HG03108 (cell line): ENCODE measurements at regions not wholly inside any gene's neighbourhood (a gene's known extent, or its start where the extent isn't known, plus 50 kb on each side); places are given as distances from the start of the nearest gene placed in this dataset.
"Not testable (repeated sequence)": the region's sequence is repeated elsewhere in the genome, so short reads cannot be mapped to it uniquely, and the experiment has no call there.

Experiments
- ATAC-seq: cut with Tn5 transposase; IDR thresholded peaks from one replicate; pipeline ENCODE4 v1.9.1; 2021; ENCODE audit warnings: moderate library complexity; ENCODE audit not compliant: unreplicated experiment

DNA sequence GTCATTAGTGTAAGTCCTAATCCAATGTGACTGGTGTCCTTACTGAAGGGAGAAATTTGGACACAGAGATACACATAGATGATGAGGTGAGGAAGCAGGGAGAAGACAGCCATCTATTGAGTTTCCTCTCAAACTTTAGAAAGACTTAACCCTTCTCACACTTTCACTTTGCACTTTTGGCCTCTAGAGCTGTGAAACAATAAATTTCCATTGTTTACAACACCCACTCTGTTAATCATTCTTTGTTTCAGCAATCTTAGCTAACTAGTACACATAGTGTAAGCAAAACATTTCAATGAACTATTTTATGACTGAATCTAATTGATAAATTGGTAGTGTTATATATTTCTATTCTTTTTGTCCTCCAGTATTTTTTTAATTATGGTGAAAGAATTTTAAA lies 1092.8 kb upstream of the POT1 start:
- ATAC-seq: no peak

DNA sequence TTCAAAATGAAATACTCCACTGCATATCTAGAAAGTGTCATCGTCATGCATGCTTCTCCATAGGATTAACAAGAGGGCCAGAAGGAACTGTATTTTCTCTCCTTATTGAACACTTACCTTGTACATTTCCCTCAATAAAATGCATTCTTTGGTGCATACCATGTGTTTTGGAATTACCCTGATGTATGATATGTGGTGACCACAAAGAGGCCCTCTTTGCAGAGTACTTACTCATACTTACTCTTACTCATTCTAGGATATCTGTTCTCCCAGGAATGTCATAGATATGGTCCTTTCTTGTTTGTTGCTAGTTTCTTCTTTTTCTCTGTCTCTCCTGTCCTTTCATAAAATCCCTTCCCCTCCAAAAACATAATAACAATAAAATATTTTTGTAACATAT lies 1087.1 kb upstream of the POT1 start:
- no peak for ATAC-seq

DNA sequence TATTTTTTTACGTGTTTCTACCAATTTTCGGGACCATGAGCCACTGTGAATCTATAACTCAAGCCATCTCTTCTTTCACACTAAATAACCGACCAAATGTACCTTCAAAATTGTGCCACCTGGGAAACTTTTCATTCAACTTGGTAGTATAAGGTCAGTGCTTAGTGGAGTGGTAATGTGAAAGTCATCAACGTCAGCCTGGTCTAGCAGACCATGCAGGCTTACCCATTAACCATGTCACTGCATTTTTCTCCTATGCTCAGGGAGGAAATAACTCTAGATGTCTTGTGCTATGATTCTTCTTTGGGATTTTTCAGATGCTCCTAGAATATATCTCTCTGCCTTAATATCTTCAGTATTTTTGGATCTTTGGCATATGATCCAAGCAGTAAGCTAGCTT lies 1075.4 kb upstream of the POT1 start:
- no peak for ATAC-seq

DNA sequence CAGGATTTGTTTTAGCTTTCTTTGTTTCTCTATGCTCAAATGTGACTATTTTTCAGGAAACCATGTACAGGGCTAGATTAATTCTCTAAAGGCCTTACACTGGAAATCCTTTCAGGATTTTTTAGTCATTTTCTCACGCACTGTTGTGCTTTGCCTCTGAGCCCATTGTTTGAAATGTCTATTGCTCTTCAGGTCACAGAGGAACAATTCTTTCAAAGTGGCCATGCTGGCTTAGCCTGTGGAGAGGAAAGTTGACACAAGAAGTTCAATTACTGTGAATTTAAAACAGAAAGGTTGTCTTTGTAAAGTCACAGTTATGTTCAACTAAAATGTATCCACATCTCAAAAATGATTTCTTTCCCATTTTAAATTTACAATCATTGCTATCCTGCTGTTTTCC lies 1071.7 kb upstream of the POT1 start:
- no peak for ATAC-seq

DNA sequence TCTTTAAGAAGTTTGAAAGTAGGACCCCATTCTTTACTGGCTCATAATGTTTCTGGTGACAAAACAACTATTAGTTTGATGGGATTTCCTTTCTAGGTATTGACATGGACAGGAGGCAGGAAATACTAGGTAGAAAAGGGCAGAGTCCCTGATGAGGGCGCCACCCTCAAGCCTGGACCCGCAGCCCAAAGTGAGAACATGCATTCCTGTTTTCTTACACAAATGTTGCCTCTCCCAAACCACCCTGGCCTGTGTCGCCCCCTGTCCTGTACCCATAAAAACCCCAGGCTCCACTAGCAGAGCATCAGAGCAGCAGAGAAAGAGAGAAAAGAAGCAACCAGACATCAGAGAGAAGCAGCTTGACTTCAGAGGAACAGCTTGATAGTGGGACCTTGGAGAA lies 1055.2 kb upstream of the POT1 start:
- ATAC-seq: no peak

DNA sequence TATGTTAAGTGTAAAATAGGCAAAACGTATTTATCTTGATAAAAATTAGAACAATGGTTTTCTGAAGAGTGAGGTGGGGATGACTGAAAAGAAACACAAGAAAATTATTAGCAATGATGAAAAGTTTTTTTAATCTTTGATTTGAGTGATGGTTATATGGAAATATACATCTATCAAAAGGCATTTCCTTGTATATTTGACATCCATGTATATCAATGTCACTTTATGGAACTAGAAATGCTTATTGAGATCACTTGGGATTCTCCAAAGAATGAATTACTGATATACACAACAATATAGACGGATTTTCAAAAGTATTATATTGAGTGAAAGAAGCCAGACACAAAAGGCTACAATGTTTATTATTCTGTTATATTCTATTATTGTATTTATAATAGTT lies 1042.0 kb upstream of the POT1 start:
- no peak for ATAC-seq

DNA sequence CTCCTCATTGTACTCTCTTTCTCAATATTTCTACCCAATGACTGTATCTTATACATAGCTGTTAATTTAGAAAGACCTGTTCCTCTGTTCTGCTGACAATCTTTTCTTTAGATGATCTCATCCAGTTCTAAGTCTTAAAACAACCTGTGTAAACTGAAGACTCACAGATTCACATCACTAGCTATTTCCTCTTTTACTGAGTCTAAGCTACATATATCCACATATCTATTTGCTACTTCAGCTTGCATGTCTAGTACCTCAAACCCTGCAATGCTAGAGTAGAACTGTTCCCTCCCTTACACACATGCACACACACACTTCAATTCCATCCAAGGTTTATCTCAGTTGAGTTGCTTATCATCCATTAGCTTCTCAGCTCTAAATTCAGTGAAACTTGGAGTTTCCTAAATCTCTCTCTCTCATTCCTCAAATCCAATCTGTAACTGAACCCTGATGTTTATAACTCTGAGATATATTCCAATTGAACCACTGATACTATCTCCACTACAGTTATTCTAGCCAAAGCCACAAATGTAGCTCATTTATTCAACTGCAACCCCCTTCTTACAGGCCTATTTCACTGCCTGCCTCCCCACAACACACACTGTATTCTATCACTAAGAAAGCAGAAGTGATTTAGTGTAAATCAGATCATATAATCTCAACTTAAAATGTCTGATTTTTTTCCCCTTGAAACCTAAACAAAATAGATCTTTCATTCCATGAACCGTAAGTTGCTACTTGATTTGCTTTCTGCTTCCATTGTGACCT lies 1036.8 kb upstream of the POT1 start:
- ATAC-seq: no peak

DNA sequence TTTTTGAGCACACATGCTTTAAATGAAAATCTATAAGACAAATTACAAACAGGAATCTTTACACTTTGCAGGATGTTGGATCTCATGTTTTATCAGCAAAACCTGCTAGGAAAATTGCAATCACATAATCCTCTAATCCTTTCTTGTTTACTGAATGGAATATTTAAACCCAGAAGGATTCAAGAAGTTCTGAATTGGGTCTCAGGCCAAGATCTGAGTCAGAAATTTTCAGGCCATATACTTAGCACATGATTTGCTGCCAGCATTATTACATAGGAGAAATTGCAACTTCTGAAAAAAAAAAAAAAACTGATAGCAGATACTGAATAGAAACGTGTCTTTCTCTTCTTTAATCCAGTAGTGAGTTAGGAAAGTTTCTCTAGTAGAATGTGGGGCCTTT lies 1005.3 kb upstream of the POT1 start:
- no peak for ATAC-seq

DNA sequence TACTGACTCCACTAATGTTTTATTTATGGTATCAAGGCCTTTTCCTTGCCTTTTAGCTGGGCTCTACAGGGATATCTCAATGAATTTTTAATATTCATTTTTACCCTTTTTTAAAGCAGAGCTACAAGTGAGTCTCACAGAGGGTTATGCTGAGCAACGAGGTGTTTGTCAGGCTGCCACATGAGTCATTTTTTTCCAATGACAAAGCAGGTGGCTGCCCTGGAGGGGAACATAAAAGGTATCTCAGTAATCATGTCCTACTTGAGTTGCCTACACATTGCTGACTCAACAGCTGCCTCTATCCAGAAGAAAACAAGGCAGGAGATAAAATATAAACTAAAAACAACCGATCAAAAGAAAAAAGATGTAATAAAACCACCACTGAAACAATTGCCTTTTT lies 1004.9 kb upstream of the POT1 start:
- no peak for ATAC-seq

DNA sequence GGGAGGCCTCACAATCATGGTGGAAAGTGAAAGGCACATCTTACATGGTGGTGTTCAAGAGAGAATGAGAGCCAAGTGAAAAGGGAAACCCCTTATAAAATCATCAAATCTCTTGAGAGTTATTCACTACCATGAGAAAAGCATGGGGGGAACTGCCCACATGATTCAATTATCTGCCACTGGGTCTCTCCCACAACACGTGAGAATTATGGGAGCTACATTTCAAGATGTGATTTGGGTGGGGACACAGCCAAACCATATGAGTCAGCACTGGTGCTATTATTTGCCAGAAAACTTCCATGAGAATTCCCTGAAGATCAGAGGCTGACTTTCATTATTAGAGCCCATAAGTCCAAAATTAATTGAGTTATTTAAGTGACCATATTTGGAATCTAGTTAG lies 1001.2 kb upstream of the POT1 start:
- no peak for ATAC-seq

DNA sequence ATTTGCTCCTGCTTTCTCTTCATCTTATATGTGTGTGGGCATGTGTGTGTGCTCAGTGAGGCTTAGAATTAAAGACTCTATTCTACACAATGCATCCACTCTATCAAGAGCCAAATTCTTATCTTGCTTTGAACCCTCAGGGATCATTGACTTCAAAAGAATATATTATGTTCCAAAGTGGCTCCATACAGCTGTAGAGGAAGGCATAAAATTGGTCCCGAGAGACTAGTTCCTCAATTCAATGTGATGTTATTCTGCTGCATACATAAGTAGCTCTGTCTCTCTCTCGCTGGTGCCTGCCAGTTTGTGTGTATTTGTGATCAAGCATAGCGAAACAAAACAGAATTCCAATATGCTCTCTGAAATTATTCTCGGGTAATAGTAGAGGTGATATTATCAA lies 997.9 kb upstream of the POT1 start:
- no peak for ATAC-seq

DNA sequence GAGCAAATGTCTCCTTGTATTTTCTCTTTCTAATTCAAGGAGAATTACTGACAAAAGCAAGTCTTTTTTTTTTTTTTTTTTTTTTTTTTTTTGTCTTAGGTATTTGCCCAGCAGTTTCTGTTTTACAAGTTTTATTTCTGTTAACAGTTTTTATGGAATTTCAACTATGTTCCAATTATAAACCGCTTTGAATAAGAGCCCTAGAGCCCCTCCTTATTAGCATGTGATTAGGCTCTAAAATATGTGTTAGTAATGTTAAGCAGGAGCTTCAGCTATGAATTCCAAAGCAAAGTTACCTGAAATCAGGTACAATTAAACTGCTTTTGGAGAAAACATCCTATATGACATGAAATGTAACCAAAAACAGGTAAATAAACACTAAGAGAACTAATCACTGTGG lies 997.0 kb upstream of the POT1 start:
- no peak for ATAC-seq

DNA sequence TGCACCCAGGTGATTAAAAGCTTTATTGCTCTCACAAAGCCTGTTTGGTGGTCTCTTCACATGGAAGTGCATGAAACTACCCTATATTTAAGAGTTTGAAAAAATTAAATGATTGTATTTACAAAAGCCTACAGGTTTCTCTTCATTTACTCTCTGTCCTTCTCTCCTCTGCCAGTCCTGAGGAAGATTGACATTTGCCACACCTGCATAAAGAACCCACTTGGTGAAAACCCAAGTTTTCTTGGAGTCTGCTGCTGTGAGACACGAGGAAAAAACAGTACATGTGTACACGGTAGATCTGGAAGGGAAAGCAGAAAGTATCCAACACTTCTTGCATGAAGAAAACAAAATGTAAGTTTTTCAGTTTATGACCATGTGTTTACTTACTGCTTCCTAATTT lies 994.4 kb upstream of the POT1 start:
- ATAC-seq: no peak

DNA sequence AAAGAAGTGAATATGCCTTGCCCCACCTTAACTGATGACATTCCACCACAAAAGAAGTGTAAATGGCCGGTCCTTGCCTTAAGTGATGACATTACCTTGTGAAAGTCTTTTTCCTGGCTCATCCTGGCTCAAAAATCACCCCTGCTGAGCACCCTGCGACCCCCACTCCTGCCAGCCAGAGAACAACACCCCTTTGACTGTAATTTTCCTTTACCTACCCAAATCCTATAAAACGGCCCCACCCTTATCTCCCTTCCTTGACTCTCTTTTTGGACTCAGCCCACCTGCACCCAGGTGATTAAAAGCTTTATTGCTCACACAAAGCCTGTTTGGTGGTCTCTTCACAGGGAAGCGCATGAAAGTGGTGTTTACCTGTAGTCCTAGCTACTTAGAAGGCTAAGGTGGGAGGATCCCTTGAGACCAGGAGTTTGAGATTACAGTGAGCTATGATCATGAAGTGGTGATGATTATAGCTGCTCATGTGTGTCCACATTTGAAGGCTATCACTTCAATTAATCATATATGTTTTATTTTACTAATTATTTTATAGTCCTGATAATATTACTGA lies 985.8 kb upstream of the POT1 start:
- not testable (repeated sequence) for ATAC-seq

DNA sequence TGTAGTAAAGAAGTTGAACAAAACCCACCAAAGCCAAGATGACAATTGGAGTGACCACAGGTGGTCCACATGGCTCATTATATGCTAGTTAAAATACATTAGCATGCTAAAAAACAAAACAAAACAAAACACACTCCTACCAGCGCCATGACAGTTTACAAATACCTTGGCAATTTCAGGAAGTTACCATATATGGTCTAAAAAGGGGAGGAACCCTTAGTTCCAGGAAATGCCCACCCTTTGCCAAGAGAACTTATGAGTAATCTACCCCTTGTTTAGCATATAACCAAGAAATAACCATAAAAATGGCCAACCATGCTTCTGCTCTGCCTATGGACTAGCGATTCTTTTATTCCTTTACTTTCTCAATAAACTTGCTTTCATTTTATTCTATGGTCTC lies 979.1 kb upstream of the POT1 start:
- no peak for ATAC-seq

DNA sequence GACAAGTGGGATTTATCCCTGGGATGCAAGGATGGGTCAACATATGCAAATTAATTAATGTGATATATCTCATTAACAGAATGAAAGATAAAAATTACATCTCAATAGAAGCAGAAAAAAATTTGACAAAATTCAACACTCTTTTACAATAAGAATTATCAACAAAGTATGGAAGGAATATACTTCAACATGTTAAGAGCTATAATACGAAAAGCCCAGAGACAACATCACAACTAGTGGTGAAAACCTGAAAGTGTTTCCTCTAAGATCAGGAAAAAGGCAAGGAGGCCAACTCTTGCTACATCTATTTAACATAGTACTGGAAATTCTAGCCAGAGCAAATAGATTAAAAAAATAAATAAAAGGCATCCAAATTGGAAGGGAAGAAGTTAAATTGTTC lies 970.0 kb upstream of the POT1 start:
- no peak for ATAC-seq

DNA sequence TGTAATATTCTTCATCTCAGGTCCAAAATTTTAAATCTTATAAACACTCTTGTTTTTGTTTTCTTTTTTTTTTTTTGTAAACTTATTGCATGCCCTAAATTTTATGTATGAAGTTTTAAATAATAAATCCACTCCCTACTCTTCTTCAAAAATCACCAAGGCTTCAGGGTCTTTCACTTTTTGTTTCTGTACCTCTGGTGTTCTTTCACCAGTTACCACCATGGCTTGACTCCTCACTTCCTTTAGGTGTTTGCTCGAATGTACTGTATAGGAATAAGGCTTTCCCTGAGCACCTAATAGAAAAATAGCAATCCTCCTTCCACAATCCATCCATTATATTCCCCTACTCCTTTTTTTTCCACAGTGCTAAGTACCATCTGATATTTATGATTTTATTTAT lies 962.8 kb upstream of the POT1 start:
- ATAC-seq: no peak

DNA sequence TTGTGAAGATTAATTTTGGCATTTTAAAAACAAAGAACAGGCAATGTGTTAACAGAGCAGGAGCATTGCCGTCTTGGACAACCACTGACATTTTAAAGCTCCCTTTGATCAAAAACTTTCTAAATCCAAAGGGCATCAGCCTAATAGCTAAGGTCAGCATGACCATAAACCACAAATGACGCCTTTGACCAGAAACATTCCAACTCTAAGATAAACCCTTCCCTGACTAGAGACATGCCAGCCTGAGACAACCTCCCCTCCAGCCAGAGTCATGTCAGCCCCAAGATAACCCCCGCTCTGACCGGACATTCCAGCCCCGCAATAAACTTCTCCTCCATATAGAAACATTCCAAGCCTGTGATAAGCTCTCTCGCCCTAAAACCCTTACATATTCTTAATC lies 949.4 kb upstream of the POT1 start:
- ATAC-seq: no peak

DNA sequence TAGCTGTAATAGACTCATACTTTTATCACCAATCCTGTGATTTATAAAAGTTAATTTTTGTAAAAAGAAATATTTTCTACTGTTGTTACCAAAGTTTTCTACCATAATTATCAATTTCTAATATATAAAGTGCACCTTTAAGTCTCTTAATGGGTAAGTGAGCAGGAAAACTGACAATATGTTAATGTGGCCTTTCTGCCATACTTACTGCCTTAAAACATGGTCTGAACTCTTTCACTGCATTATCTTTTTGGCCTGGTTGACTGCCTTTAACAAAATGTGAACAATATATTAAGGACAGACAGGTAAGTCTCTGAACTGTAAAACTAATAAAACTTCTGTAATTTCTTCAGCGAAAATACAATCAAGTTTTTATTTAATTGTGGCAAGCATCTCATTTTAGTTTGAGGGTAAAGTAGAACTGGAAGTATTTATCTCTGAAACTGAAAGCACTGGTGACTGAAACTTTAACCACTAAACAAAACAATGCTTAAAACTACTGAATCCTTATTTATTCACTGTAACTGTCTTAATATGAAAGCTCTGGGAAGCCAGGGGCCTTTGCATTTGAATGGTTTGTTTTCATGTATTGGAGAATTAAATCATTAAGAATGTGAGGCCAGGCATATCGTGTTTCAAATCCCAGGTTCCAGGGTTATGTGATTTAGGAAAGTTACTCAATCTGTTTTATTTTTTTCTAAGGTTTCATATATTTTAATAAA lies 948.8 kb upstream of the POT1 start:
- ATAC-seq: no peak

DNA sequence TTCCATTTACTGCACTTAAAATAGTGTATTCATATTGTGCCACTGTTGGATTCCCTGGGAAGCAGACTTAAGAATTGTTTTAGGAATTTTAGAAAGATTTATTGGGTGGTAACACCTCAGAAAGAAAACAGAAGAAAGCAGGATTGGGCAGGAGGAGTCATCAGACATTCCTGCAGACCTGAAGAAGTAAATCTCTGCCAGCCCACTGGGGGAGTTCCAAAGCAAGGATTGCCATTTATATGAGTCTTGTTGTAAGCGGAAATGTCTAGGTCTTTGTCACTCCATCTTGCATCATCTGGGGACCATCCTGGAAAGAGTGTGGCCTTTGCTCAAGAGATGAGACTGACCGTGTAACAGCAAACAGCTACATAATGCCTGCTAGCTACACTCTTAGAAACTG lies 947.6 kb upstream of the POT1 start:
- no peak for ATAC-seq

DNA sequence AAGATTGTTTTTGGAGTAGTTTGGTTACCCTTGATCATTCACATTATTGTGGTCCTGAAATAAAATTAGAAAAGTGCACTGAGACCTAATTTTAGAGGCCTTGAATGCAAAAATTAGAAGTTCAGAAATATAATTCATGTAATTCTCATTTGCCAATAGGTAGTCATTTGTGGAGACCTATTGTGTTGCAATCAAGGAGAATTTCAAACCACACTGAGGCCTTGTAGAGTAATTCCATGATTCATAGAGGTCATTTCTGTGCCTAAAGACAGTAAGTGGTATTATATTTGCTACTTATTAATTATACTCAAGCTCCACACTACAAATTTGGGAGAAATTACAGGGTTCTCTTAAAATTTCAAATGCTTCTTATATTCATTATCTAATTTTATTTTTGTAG lies 946.8 kb upstream of the POT1 start:
- no peak for ATAC-seq

DNA sequence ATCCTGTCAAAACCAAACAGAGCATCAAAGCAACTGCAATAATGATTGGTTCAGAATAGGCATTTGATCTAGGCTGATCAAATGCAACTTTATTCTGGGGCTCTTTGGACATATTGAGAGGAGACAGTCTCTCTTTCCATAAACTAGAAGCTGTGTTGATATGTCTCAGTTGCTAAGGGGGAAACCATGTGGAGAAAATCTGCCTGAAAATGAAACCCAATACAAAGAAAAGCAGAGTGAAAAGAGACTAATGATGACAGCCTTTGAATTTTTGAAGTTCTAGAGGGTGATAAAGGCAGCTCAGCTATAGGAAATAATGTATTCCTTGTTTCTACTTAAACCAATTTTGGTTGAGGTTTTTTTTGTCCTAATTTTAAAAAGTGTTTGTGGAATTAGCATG lies 941.8 kb upstream of the POT1 start:
- ATAC-seq: no peak
